Endothelial cell of umbilical vein (primary cell): ENCODE measurements at regions not wholly inside any gene's neighbourhood (a gene's known extent, or its start where the extent isn't known, plus 50 kb on each side); places are given as distances from the start of the nearest gene placed in this dataset.

Experiments
- POLR2A ChIP-seq: IDR thresholded peaks from 2 replicates; pipeline ENCODE4 v1.6.1; 2012; ENCODE audit warnings: low read depth, mild to moderate bottlenecking, control low read depth, low read length
- TF ChIP-seq, protein P1 (sequence below), 2 donors: IDR thresholded peaks; 1 replicate in 1 of 2; 2 replicates in 1 of 2; pipeline ENCODE4 v1.5.1; 2011; ENCODE audit warnings: low read length in 2 of 2, mild to moderate bottlenecking in 2 of 2, moderate library complexity in 2 of 2, control low read depth in 1 of 2, inconsistent platforms in 1 of 2, low read depth in 1 of 2; ENCODE audit not compliant: insufficient read depth in 1 of 2; ENCODE audit errors: extremely low read depth in 1 of 2

DNA sequence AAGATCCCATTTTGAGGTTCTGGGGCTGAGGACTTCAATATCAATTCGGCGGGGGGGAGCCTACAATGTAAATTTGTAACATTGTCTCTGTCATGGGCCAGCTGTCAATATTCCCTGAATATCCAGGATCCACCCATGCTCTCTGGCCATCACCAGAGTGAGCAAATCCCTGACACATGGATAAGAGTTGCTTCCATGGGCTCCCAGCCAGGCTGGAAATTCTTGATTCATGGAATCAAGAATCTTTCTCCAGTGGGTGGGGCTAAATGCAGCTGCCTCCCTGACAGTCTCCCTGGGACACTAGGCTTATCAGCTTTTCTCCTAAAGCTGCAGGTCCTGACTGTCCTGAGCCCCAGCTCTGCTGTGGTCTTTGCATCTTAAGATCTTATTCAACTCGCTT is 86.9 kb upstream of the IGLL5 start:
- TF ChIP-seq, protein P1, sequence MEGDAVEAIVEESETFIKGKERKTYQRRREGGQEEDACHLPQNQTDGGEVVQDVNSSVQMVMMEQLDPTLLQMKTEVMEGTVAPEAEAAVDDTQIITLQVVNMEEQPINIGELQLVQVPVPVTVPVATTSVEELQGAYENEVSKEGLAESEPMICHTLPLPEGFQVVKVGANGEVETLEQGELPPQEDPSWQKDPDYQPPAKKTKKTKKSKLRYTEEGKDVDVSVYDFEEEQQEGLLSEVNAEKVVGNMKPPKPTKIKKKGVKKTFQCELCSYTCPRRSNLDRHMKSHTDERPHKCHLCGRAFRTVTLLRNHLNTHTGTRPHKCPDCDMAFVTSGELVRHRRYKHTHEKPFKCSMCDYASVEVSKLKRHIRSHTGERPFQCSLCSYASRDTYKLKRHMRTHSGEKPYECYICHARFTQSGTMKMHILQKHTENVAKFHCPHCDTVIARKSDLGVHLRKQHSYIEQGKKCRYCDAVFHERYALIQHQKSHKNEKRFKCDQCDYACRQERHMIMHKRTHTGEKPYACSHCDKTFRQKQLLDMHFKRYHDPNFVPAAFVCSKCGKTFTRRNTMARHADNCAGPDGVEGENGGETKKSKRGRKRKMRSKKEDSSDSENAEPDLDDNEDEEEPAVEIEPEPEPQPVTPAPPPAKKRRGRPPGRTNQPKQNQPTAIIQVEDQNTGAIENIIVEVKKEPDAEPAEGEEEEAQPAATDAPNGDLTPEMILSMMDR (IDR thresholded peaks at IDR 0.05; ENCODE audit: extremely low read depth in 1 of 2, insufficient read depth in 1 of 2, low read depth in 1 of 2, low read length in 2 of 2), result no peak
- no peak for TF ChIP-seq POLR2A
